PC-9 (cell line): ENCODE measurements at regions not wholly inside any gene's neighbourhood (a gene's known extent, or its start where the extent isn't known, plus 50 kb on each side); places are given as distances from the start of the nearest gene placed in this dataset.

Source experiments
- BruUV-seq: library from RNA; stranded (reverse); fragments of 400-500 nt; replicated peaks from 2 replicates; lab custom pipeline; 2021; lab: Mats Ljungman, UMichigan
- CTCF ChIA-PET: fragments of 300-600 bp; sonication (Branson Sonifier 250); formaldehyde crosslinking; loops from one replicate; lab custom pipeline; 2022; ENCODE audit warnings: antibody characterized with exemption; lab: Charles Lee
- POLR2A ChIA-PET: fragments of 300-600 bp; sonication (Branson Sonifier 250); formaldehyde crosslinking; loops from one replicate; lab custom pipeline; 2022; ENCODE audit warnings: antibody characterized with exemption; ENCODE audit not compliant: unreplicated experiment; lab: Charles Lee
- DNase-seq, 2 experiments: peaks; one replicate each; pipeline versions ENCODE4 v3.0.0 to v3.0.0-alpha.2; 2015 to 2022; ENCODE audit warnings: mixed read lengths in 1 of 2
- H2AFZ ChIP-seq: fragments of 200-600 bp; sonication (generic); 2 replicates; pipeline ENCODE4 v1.8.1; 2017; ENCODE audit warnings: antibody characterized with exemption
- H3F3A ChIP-seq: fragments of 200-600 bp; sonication (generic); 2 replicates; pipeline ENCODE4 v1.8.1; 2017; ENCODE audit warnings: antibody characterized with exemption, mild to moderate bottlenecking, low read depth; ENCODE audit not compliant: insufficient read depth
- H3K27ac ChIP-seq: fragments of 200-600 bp; sonication (generic); 2 replicates; pipeline ENCODE4 v1.6.1; 2016; ENCODE audit warnings: mixed run types
- H3K27me3 ChIP-seq: fragments of 200-600 bp; sonication (generic); 2 replicates; pipeline ENCODE4 v1.6.1; 2016; ENCODE audit warnings: low read depth, mixed run types; ENCODE audit not compliant: insufficient read depth
- H3K36me3 ChIP-seq: fragments of 200-600 bp; sonication (generic); 2 replicates; pipeline ENCODE4 v1.6.1; 2016; ENCODE audit warnings: low read depth, mixed run types
- H3K4me1 ChIP-seq: fragments of 200-600 bp; sonication (generic); replicated peaks from 2 replicates; pipeline ENCODE4 v1.6.1; 2016; ENCODE audit warnings: mixed run types; ENCODE audit not compliant: insufficient read depth
- H3K4me2 ChIP-seq: fragments of 200-600 bp; sonication (generic); 2 replicates; pipeline ENCODE4 v1.6.1; 2017; ENCODE audit warnings: mixed run types
- H3K4me3 ChIP-seq: fragments of 200-600 bp; sonication (generic); 2 replicates; pipeline ENCODE4 v1.6.1; 2016; ENCODE audit warnings: mixed run types
- H3K79me2 ChIP-seq: fragments of 200-600 bp; sonication (generic); 2 replicates; pipeline ENCODE4 v1.6.1; 2017; ENCODE audit warnings: low read depth, mixed run types
- H3K9me2 ChIP-seq: fragments of 200-600 bp; sonication (generic); 2 replicates; pipeline ENCODE4 v1.8.1; 2017; ENCODE audit warnings: mild to moderate bottlenecking; ENCODE audit not compliant: insufficient read depth
- H3K9me3 ChIP-seq: fragments of 200-600 bp; sonication (generic); 2 replicates; pipeline ENCODE4 v1.8.1; 2016; ENCODE audit warnings: low read depth; ENCODE audit not compliant: insufficient read depth
- H4K20me1 ChIP-seq: fragments of 200-600 bp; sonication (generic); 2 replicates; pipeline ENCODE4 v1.8.1; 2017; ENCODE audit not compliant: insufficient read depth
- CTCF ChIP-seq: fragments of 200-600 bp; sonication (generic); conservative IDR thresholded peaks from 2 replicates; pipeline ENCODE4 v1.6.1; 2017; ENCODE audit warnings: mixed run types, antibody characterized with exemption, mild to moderate bottlenecking, moderate library complexity
- EZH2 ChIP-seq: fragments of 200-600 bp; sonication (generic); IDR thresholded peaks from 2 replicates; pipeline ENCODE4 v1.8.0; 2017; ENCODE audit warnings: antibody characterized with exemption, low read depth
- intact Hi-C: fragments of 100-400 bp; cut with micrococcal nuclease; formaldehyde crosslinking; loops from one replicate; pipeline ENCODE4 v1.10.0; 2022; ENCODE audit not compliant: unreplicated experiment

DNA sequence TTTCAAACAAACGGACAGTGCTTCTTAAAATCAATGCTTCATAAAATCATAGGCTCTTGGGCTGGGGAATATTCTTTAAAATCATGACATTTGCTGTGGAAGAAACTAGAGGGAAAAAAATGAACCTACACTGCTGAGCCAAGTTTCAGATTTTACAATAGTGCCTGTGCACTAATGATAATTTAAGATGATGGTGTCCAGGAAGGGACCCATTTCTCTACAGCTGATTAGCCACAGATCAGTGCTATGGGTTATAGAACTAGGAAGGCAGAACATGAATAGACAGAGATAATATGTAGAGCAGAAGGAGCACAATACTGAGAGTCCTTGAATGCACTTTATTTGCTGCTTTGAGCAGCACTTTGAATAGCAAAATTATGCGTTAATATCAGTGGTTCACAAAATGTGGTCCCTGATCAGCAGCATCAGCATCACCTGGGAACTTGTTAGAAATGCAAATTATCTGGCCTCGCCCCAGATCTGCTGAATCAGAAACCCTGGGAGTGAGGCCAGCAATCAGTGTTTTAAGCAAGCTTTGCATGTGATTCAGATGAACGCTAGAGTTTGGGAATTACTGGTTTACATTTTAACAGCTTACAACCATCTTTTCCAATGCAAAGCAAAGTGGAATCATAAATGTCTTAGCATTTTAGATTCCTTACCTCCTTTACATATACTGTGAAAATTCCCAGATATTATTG, 135.8 kb upstream of the ANKRD28 start:
- H3K4me3 ChIP-seq = no peak overlapping the region
- H3K9me2 ChIP-seq = no peaks in the 10 kb centered on the region
- no peaks in the 10 kb centered on the region for H3K79me2 ChIP-seq
- no peak overlapping the region for H3K4me2 ChIP-seq
- H3K36me3 ChIP-seq = no peaks in the 10 kb centered on the region
- ChIA-PET CTCF (no interaction called here), POLR2A (no interaction called here)
- H2AFZ ChIP-seq = no peak overlapping the region
- H3F3A ChIP-seq = no peaks in the 10 kb centered on the region
- no peak for DNase-seq
- H3K4me1 ChIP-seq = no peaks in the 10 kb centered on the region
- no TSS peak for BruUV-seq
- no peaks in the 10 kb centered on the region for H3K27me3 ChIP-seq
- TF ChIP-seq EZH2 (no peak), CTCF (no peak)
- no peak overlapping the region for H3K27ac ChIP-seq
- H4K20me1 ChIP-seq = no peaks in the 10 kb centered on the region
- intact Hi-C loops = no loop called here
- H3K9me3 ChIP-seq = no peaks in the 10 kb centered on the region

- CTCF ChIA-PET = no interaction called here
- H3K4me1 ChIP-seq = no peaks in the 10 kb centered on the region
- TF ChIP-seq EZH2 (no peak), CTCF (no peak)
- BruUV-seq = no TSS peak
- no peaks in the 10 kb centered on the region for H4K20me1 ChIP-seq
- no peaks in the 10 kb centered on the region for H3K9me2 ChIP-seq
- no peak overlapping the region for H3K4me2 ChIP-seq
- no peak overlapping the region for H3K4me3 ChIP-seq
- no peaks in the 10 kb centered on the region for H3K27me3 ChIP-seq
- no peaks in the 10 kb centered on the region for H3K36me3 ChIP-seq
- H3F3A ChIP-seq = no peaks in the 10 kb centered on the region
- POLR2A ChIA-PET = no interaction called here
- no peak for DNase-seq
- H3K27ac ChIP-seq = no peak overlapping the region
- intact Hi-C loops = no loop called here
- H2AFZ ChIP-seq = no peak overlapping the region
- H3K9me3 ChIP-seq = no peaks in the 10 kb centered on the region
- H3K79me2 ChIP-seq = no peaks in the 10 kb centered on the region
Measured at GRCh38 chr3:15934389-15935195, 136.8 kb upstream of the ANKRD28 start.

GRCh38 chr3:15936312-15936711, 138.5 kb upstream of the ANKRD28 start:
- intact Hi-C loops = no loop called here
- Histone ChIP-seq H3F3A (no peaks in the 10 kb centered on the region), H2AFZ (no peak overlapping the region), H3K9me3 (no peaks in the 10 kb centered on the region), H3K79me2 (no peaks in the 10 kb centered on the region), H3K27me3 (no peaks in the 10 kb centered on the region), H4K20me1 (no peaks in the 10 kb centered on the region), H3K4me3 (no peak overlapping the region), H3K9me2 (no peaks in the 10 kb centered on the region), H3K27ac (no peak overlapping the region), H3K4me1 (no peaks in the 10 kb centered on the region), H3K4me2 (no peak overlapping the region), H3K36me3 (no peaks in the 10 kb centered on the region)
- ChIA-PET POLR2A (no interaction called here), CTCF (interaction anchor here (0.6 kb wide), 1 partner anchor 86 kb away, joined by 4 read pairs; no protein-coding TSS in a partner anchor)
- TF ChIP-seq CTCF (no peak), EZH2 (no peak)
- DNase-seq = no peak
- BruUV-seq = no TSS peak
